ENCODE measurements at regions not wholly inside any gene's neighbourhood (a gene's known extent, or its start where the extent isn't known, plus 50 kb on each side); places are given as distances from the start of the nearest gene placed in this dataset.

DNA sequence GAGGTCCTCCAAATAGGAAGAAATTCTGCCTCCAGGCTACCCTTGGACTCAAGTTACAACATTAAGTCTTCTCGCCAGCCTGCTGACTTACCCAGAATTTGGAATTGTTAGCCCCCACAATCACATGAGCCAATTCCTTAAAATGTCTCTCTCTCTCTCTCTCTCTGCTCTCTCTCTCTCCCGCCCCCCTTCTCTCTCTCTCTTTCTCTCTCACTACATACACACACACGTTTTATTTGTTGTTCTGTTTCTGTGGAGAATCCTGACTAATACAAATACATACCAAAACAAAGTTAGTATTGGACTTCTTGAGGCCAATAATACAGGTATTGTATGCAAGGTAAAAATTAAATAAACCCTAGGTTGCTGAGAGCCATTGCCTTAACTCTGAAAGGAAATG lies 72.1 kb downstream of the TNFSF18 start:
- H3K27me3 Mint-ChIP-seq: no peaks in the 10 kb centered on the region
- H3K4me1 Mint-ChIP-seq: no peaks in the 10 kb centered on the region
- H3K36me3 Mint-ChIP-seq: no peaks in the 10 kb centered on the region
- no peak for DNase-seq
- Histone ChIP-seq H3K36me3 (ENCODE audit: control insufficient read depth, insufficient read depth, low read length) (no peaks in the 10 kb centered on the region), H3K4me1 (ENCODE audit: control insufficient read depth, insufficient read depth, low read length, poor library complexity, severe bottlenecking) (no peaks in the 10 kb centered on the region), H3K4me3 (ENCODE audit: low read depth, low read length) (no peak overlapping the region), H3K9me3 (ENCODE audit: control insufficient read depth in 2 of 2, low read length in 2 of 2) (no peaks in the 10 kb centered on the region), H3K27ac (ENCODE audit: insufficient read depth, low read length, poor library complexity, severe bottlenecking) (no peak overlapping the region), H3K27me3 (ENCODE audit: control insufficient read depth, insufficient read depth, low read length) (no peaks in the 10 kb centered on the region)
- peaks cover 0 to 2% (median 0%) of the 10 kb centered on the region in 7 donors for H3K9me3 Mint-ChIP-seq
- H3K4me3 Mint-ChIP-seq: no peak overlapping the region
- no peak for ATAC-seq (ENCODE audit: low read depth in 2 of 2)
- no peak overlapping the region for H3K27ac Mint-ChIP-seq

DNA sequence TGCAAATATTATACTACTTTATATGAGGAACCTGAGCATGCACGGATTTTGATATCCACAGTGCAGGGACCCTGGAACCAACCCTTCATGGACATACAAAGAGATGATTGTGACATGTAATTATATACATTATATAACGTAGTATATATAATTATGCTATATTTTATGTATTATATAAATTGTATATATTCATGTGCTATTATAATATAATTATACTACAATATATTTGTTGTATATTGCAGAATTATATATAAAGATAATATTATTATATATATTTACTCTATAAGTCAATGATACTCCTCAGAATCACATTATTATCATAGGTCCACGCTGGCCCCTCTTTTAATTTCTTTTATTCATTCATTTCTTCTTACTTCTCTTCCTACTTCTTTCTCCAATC lies 70.9 kb downstream of the TNFSF18 start:
- no peak overlapping the region for H3K27ac Mint-ChIP-seq
- H3K4me3 Mint-ChIP-seq: no peak overlapping the region
- Histone ChIP-seq H3K4me1 (ENCODE audit: control insufficient read depth, insufficient read depth, low read length, poor library complexity, severe bottlenecking) (no peaks in the 10 kb centered on the region), H3K4me3 (ENCODE audit: low read depth, low read length) (no peak overlapping the region), H3K36me3 (ENCODE audit: control insufficient read depth, insufficient read depth, low read length) (no peaks in the 10 kb centered on the region), H3K27me3 (ENCODE audit: control insufficient read depth, insufficient read depth, low read length) (no peaks in the 10 kb centered on the region), H3K9me3 (ENCODE audit: control insufficient read depth in 2 of 2, low read length in 2 of 2) (no peaks in the 10 kb centered on the region), H3K27ac (ENCODE audit: insufficient read depth, low read length, poor library complexity, severe bottlenecking) (no peak overlapping the region)
- peaks cover 0 to 2% (median 0%) of the 10 kb centered on the region in 7 donors for H3K9me3 Mint-ChIP-seq
- ATAC-seq (ENCODE audit: low read depth in 2 of 2): no peak
- no peaks in the 10 kb centered on the region for H3K36me3 Mint-ChIP-seq
- H3K4me1 Mint-ChIP-seq: no peaks in the 10 kb centered on the region
- H3K27me3 Mint-ChIP-seq: no peaks in the 10 kb centered on the region
- DNase-seq: no peak

DNA sequence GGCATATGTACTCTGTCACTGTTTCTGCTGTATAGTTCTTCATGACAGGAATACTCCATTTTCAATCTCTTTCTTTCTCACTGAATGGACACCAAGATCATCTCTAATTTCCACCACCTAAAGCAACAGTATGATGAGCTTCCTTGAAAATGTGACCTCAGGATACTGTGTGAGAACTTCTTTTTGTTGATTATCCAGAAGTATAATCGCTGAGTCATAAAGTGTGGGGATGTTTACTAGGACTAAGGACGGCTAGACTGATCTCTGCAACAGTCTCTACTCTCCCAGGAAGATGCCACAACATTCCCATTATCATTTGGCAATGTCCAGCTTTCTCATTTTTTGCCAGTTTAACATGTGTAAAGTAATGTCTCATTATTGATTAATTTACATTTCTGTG lies 70.3 kb downstream of the TNFSF18 start:
- Histone ChIP-seq H3K27ac (ENCODE audit: insufficient read depth, low read length, poor library complexity, severe bottlenecking) (no peak overlapping the region), H3K4me3 (ENCODE audit: low read depth, low read length) (no peak overlapping the region), H3K27me3 (ENCODE audit: control insufficient read depth, insufficient read depth, low read length) (no peaks in the 10 kb centered on the region), H3K4me1 (ENCODE audit: control insufficient read depth, insufficient read depth, low read length, poor library complexity, severe bottlenecking) (no peaks in the 10 kb centered on the region), H3K36me3 (ENCODE audit: control insufficient read depth, insufficient read depth, low read length) (no peaks in the 10 kb centered on the region), H3K9me3 (ENCODE audit: control insufficient read depth in 2 of 2, low read length in 2 of 2) (no peaks in the 10 kb centered on the region)
- Mint-ChIP-seq H3K9me3 (peaks cover 0 to 2% (median 0%) of the 10 kb centered on the region in 7 donors), H3K27ac (no peak overlapping the region), H3K4me3 (no peak overlapping the region), H3K4me1 (no peaks in the 10 kb centered on the region), H3K36me3 (no peaks in the 10 kb centered on the region), H3K27me3 (no peaks in the 10 kb centered on the region)
- ATAC-seq (ENCODE audit: low read depth in 2 of 2) (no peak), DNase-seq (no peak)

DNA sequence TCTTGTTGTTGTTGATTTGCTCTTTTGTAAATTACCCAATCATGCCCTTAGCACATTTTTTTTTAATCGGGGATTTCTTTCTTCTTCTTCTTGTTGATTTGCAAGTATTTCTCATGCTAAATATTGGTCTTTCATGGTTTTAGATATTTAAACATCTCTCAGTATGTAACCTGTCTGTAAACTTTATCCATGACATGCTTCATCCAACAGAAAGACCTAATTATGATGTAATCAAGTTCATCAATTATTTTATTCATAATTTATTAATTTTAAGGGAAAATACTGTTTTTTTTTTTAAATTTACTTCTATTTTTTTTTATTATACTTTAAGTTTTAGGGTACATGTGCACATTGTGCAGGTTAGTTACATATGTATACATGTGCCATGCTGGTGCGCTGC lies 69.8 kb downstream of the TNFSF18 start:
- Mint-ChIP-seq H3K27me3 (no peaks in the 10 kb centered on the region), H3K9me3 (peaks cover 0 to 2% (median 0%) of the 10 kb centered on the region in 7 donors), H3K4me3 (no peak overlapping the region), H3K27ac (no peak overlapping the region), H3K36me3 (no peaks in the 10 kb centered on the region), H3K4me1 (no peaks in the 10 kb centered on the region)
- no peak overlapping the region for H3K27ac ChIP-seq (ENCODE audit: insufficient read depth, low read length, poor library complexity, severe bottlenecking)
- H3K4me3 ChIP-seq (ENCODE audit: low read depth, low read length): no peak overlapping the region
- no peaks in the 10 kb centered on the region for H3K4me1 ChIP-seq (ENCODE audit: control insufficient read depth, insufficient read depth, low read length, poor library complexity, severe bottlenecking)
- no peaks in the 10 kb centered on the region for H3K27me3 ChIP-seq (ENCODE audit: control insufficient read depth, insufficient read depth, low read length)
- ATAC-seq (ENCODE audit: low read depth in 2 of 2) (no peak), DNase-seq (no peak)
- no peaks in the 10 kb centered on the region for H3K9me3 ChIP-seq (ENCODE audit: control insufficient read depth in 2 of 2, low read length in 2 of 2)
- H3K36me3 ChIP-seq (ENCODE audit: control insufficient read depth, insufficient read depth, low read length): no peaks in the 10 kb centered on the region
